ENCODE measurements at regions not wholly inside any gene's neighbourhood (a gene's known extent, or its start where the extent isn't known, plus 50 kb on each side); places are given as distances from the start of the nearest gene placed in this dataset.

DNA sequence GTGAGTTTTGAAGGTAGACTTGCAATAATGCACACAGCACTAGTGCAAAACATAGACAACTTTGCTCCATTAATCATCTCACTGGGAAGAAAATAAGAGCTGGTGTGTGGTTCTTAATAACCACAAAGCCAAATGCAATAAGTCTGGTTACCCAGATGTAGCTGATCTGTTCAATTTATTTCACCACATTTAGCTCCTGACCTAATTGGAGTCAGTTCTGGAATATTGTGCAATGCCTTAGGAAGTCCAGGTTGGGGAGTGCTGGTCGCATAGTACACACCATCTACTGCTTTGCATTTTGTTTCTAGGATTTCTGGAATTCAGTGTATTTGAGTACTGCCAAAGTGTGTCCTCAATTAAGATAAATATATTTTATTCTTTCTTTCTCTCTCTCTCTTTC lies 483.3 kb upstream of the SPRY2 start:
- TF ChIP-seq, protein P1, sequence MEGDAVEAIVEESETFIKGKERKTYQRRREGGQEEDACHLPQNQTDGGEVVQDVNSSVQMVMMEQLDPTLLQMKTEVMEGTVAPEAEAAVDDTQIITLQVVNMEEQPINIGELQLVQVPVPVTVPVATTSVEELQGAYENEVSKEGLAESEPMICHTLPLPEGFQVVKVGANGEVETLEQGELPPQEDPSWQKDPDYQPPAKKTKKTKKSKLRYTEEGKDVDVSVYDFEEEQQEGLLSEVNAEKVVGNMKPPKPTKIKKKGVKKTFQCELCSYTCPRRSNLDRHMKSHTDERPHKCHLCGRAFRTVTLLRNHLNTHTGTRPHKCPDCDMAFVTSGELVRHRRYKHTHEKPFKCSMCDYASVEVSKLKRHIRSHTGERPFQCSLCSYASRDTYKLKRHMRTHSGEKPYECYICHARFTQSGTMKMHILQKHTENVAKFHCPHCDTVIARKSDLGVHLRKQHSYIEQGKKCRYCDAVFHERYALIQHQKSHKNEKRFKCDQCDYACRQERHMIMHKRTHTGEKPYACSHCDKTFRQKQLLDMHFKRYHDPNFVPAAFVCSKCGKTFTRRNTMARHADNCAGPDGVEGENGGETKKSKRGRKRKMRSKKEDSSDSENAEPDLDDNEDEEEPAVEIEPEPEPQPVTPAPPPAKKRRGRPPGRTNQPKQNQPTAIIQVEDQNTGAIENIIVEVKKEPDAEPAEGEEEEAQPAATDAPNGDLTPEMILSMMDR (IDR thresholded peaks at IDR 0.05) = no peak
- no peak for TF ChIP-seq POLR2A (IDR thresholded peaks at IDR 0.05)
